Upper lobe of left lung (tissue), 4 donors: ENCODE measurements at regions not wholly inside any gene's neighbourhood (a gene's known extent, or its start where the extent isn't known, plus 50 kb on each side); places are given as distances from the start of the nearest gene placed in this dataset.

Source experiments
- POLR2A ChIP-seq, 4 donors: fragments of 450-650 bp; IDR thresholded peaks; one replicate each; pipeline ENCODE4 v1.5.1; 2016 to 2017; ENCODE audit warnings: antibody characterized with exemption in 4 of 4, mild to moderate bottlenecking in 2 of 4
- POLR2AphosphoS5 ChIP-seq, 2 donors: sonication (generic); formaldehyde crosslinking; IDR thresholded peaks; one replicate each; pipeline ENCODE4 v1.5.1; 2017; ENCODE audit warnings: antibody characterized with exemption in 2 of 2
- TF ChIP-seq, protein P1 (sequence below), 6 experiments: fragments of 450-650 bp in 4 of 6; fragments of 200-600 bp in 2 of 6; sonication (generic) in 2 of 6; IDR thresholded peaks; one replicate each; pipeline ENCODE4 v1.5.1; 2016 to 2019; ENCODE audit warnings: antibody characterized with exemption in 6 of 6

DNA sequence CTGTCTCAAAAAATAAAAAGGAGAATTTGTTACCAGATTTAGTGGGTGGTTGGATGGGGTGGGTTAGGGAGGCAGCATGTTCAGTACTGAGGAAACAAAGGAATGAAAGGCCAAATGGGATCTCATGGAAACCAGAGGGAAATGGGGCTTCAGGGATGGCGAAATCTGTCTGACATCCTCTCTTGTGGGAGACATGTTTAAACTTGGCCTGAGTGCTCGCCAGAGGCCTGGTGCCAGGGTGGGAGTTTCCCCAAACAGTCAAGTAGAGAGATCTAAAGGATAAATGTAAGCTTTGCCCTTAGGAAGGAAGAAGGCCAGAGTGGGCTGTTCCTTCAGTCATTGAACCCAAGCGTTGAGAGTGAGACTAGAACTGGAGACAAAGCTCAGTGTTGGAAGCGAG, 61.9 kb upstream of the AKIRIN2 start:
- TF ChIP-seq POLR2AphosphoS5 (IDR thresholded peaks at IDR 0.05) (no peak), POLR2A (IDR thresholded peaks at IDR 0.05) (no peak)
- TF ChIP-seq, protein P1, sequence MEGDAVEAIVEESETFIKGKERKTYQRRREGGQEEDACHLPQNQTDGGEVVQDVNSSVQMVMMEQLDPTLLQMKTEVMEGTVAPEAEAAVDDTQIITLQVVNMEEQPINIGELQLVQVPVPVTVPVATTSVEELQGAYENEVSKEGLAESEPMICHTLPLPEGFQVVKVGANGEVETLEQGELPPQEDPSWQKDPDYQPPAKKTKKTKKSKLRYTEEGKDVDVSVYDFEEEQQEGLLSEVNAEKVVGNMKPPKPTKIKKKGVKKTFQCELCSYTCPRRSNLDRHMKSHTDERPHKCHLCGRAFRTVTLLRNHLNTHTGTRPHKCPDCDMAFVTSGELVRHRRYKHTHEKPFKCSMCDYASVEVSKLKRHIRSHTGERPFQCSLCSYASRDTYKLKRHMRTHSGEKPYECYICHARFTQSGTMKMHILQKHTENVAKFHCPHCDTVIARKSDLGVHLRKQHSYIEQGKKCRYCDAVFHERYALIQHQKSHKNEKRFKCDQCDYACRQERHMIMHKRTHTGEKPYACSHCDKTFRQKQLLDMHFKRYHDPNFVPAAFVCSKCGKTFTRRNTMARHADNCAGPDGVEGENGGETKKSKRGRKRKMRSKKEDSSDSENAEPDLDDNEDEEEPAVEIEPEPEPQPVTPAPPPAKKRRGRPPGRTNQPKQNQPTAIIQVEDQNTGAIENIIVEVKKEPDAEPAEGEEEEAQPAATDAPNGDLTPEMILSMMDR (IDR thresholded peaks at IDR 0.05), result no peak
